ENCODE measurements at regions not wholly inside any gene's neighbourhood (a gene's known extent, or its start where the extent isn't known, plus 50 kb on each side); places are given as distances from the start of the nearest gene placed in this dataset.

- no peak for TF ChIP-seq POLR2AphosphoS5 (IDR thresholded peaks at IDR 0.05; ENCODE audit: low read depth, low read length)
Observed at GRCh38 chr2:6618201-6618600, 247.5 kb downstream of the CMPK2 start (continued).

GRCh38 chr2:6623746-6624145, 242.0 kb downstream of the CMPK2 start:
- no peaks in the 10 kb centered on the region for H3K9me2 ChIP-seq
- 10% methylated on average over 2 of the region's 2 CpGs for WGBS (ENCODE audit: low lambda C conversion rate)
- no peak overlapping the region for H3K9ac ChIP-seq
- no peaks in the 10 kb centered on the region for H4K20me1 ChIP-seq (ENCODE audit: insufficient read depth)
- H3K36me3 ChIP-seq (replicated peaks in 1 of 2; ENCODE audit: control insufficient read depth in 1 of 2, insufficient read depth in 2 of 2, low read length in 1 of 2): no peaks in the 10 kb centered on the region
- H3K4me1 ChIP-seq (ENCODE audit: control insufficient read depth in 1 of 2, insufficient read depth in 2 of 2, low read depth in 1 of 2, low read length in 1 of 2): no peaks in the 10 kb centered on the region
- ChIA-PET POLR2A (no interaction called here), CTCF (interaction anchor here (1.3 kb wide), 1 partner anchor 18 kb away, joined by 3 read pairs; no protein-coding TSS in a partner anchor)
- TF ChIP-seq RXRA (IDR thresholded peaks at IDR 0.05; ENCODE audit: borderline replicate concordance, low read depth) (no peak), FOXM1 (IDR thresholded peaks at IDR 0.05; ENCODE audit: low read depth) (no peak), MAX (IDR thresholded peaks at IDR 0.05; ENCODE audit: low read depth) (no peak), USF2 (IDR thresholded peaks at IDR 0.05; ENCODE audit: borderline replicate concordance, low read depth, low read length) (no peak), TCF12 (IDR thresholded peaks at IDR 0.05) (no peak), POLR2AphosphoS5 (IDR thresholded peaks at IDR 0.05; ENCODE audit: low read depth, low read length) (no peak), EZH2phosphoT487 (IDR thresholded peaks at IDR 0.05; ENCODE audit: borderline replicate concordance, low read depth) (no peak), MEF2A (IDR thresholded peaks at IDR 0.05; ENCODE audit: borderline replicate concordance, low read depth) (no peak), CHD2 (IDR thresholded peaks at IDR 0.05; ENCODE audit: low read length, partially characterized antibody) (no peak), RFX5 (IDR thresholded peaks at IDR 0.05; ENCODE audit: low read length) (no peak), JUND (IDR thresholded peaks at IDR 0.05) (no peak), MXI1 (IDR thresholded peaks at IDR 0.05; ENCODE audit: low read depth, low read length) (no peak), YY1 (IDR thresholded peaks at IDR 0.05; ENCODE audit: low read depth) (no peak), REST (IDR thresholded peaks at IDR 0.05; ENCODE audit: low read depth, low read length) (no peak), SMC3 (IDR thresholded peaks at IDR 0.05; ENCODE audit: low read depth, low read length) (no peak), GABPA (IDR thresholded peaks at IDR 0.05; ENCODE audit: low read depth) (no peak)
- TF ChIP-seq, protein P1, sequence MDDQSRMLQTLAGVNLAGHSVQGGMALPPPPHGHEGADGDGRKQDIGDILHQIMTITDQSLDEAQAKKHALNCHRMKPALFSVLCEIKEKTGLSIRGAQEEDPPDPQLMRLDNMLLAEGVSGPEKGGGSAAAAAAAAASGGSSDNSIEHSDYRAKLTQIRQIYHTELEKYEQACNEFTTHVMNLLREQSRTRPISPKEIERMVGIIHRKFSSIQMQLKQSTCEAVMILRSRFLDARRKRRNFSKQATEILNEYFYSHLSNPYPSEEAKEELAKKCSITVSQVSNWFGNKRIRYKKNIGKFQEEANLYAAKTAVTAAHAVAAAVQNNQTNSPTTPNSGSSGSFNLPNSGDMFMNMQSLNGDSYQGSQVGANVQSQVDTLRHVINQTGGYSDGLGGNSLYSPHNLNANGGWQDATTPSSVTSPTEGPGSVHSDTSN (IDR thresholded peaks at IDR 0.05): no peak
- H3K27me3 ChIP-seq (ENCODE audit: insufficient read depth): no peaks in the 10 kb centered on the region
- H2AFZ ChIP-seq (ENCODE audit: low read depth): no peak overlapping the region
- no peaks in the 10 kb centered on the region for H3F3A ChIP-seq (replicated peaks; ENCODE audit: insufficient read depth)
- H3K4me2 ChIP-seq: no peak overlapping the region
- no peak for DNase-seq
- H3K27ac ChIP-seq (ENCODE audit: low read depth in 2 of 2, low read length in 1 of 2): no peak overlapping the region
- H3K4me3 ChIP-seq (ENCODE audit: low read depth in 2 of 2, low read length in 1 of 2): no peak overlapping the region
- H3K79me2 ChIP-seq (ENCODE audit: insufficient read depth): no peaks in the 10 kb centered on the region
- no peaks in the 10 kb centered on the region; the same call in 1 of the 2 replicates for H3K9me3 ChIP-seq

Data from SK-N-SH (cell line).